H1 (cell line): ENCODE measurements at regions not wholly inside any gene's neighbourhood (a gene's known extent, or its start where the extent isn't known, plus 50 kb on each side); places are given as distances from the start of the nearest gene placed in this dataset.

Experiments used
- CREB1 ChIP-seq: IDR thresholded peaks from 2 replicates; pipeline ENCODE4 v1.6.1; 2012; ENCODE audit warnings: inconsistent platforms
- HDAC6 ChIP-seq: IDR thresholded peaks from one replicate; pipeline ENCODE4 v1.7.1; 2012; ENCODE audit warnings: low read depth, mild to moderate bottlenecking, inconsistent platforms, low read length, moderate library complexity
- RBBP5 ChIP-seq: IDR thresholded peaks from 2 replicates; pipeline ENCODE4 v1.7.1; 2012; ENCODE audit warnings: low read depth, mild to moderate bottlenecking, inconsistent platforms, low read length, moderate library complexity, borderline replicate concordance
- ZNF274 ChIP-seq: IDR thresholded peaks from 2 replicates; pipeline ENCODE4 v1.7.0; 2012; ENCODE audit warnings: low read length, borderline replicate concordance; ENCODE audit errors: extremely low read depth
- TF ChIP-seq, protein P1 (sequence below): fragments of 300-600 bp; sonication (generic); IDR thresholded peaks from 2 replicates; pipeline ENCODE4 v1.7.1; 2012; ENCODE audit warnings: low read length, moderate library complexity, mild to moderate bottlenecking, inconsistent platforms; ENCODE audit not compliant: insufficient replicate concordance

DNA sequence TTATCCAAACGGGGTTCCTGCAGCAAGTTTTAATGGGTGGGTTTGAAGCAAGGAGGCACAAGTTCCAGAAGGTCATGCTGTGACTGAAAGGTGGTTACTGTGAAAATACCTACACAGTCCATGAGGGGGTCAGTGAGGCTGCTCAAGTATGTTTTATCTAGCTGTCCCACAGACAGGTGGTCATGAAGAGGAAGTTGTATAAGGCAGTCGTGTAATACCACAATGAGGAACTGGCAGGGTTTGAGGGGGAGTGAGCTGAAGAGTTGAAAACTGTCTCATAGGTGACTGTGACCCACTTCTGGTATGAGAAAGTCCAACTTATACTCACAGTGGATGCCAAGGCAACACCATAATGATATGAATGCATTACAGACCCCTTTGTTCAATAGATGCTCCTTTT lies 856.8 kb downstream of the OTOL1 start (continued):
- TF ChIP-seq, protein P1, sequence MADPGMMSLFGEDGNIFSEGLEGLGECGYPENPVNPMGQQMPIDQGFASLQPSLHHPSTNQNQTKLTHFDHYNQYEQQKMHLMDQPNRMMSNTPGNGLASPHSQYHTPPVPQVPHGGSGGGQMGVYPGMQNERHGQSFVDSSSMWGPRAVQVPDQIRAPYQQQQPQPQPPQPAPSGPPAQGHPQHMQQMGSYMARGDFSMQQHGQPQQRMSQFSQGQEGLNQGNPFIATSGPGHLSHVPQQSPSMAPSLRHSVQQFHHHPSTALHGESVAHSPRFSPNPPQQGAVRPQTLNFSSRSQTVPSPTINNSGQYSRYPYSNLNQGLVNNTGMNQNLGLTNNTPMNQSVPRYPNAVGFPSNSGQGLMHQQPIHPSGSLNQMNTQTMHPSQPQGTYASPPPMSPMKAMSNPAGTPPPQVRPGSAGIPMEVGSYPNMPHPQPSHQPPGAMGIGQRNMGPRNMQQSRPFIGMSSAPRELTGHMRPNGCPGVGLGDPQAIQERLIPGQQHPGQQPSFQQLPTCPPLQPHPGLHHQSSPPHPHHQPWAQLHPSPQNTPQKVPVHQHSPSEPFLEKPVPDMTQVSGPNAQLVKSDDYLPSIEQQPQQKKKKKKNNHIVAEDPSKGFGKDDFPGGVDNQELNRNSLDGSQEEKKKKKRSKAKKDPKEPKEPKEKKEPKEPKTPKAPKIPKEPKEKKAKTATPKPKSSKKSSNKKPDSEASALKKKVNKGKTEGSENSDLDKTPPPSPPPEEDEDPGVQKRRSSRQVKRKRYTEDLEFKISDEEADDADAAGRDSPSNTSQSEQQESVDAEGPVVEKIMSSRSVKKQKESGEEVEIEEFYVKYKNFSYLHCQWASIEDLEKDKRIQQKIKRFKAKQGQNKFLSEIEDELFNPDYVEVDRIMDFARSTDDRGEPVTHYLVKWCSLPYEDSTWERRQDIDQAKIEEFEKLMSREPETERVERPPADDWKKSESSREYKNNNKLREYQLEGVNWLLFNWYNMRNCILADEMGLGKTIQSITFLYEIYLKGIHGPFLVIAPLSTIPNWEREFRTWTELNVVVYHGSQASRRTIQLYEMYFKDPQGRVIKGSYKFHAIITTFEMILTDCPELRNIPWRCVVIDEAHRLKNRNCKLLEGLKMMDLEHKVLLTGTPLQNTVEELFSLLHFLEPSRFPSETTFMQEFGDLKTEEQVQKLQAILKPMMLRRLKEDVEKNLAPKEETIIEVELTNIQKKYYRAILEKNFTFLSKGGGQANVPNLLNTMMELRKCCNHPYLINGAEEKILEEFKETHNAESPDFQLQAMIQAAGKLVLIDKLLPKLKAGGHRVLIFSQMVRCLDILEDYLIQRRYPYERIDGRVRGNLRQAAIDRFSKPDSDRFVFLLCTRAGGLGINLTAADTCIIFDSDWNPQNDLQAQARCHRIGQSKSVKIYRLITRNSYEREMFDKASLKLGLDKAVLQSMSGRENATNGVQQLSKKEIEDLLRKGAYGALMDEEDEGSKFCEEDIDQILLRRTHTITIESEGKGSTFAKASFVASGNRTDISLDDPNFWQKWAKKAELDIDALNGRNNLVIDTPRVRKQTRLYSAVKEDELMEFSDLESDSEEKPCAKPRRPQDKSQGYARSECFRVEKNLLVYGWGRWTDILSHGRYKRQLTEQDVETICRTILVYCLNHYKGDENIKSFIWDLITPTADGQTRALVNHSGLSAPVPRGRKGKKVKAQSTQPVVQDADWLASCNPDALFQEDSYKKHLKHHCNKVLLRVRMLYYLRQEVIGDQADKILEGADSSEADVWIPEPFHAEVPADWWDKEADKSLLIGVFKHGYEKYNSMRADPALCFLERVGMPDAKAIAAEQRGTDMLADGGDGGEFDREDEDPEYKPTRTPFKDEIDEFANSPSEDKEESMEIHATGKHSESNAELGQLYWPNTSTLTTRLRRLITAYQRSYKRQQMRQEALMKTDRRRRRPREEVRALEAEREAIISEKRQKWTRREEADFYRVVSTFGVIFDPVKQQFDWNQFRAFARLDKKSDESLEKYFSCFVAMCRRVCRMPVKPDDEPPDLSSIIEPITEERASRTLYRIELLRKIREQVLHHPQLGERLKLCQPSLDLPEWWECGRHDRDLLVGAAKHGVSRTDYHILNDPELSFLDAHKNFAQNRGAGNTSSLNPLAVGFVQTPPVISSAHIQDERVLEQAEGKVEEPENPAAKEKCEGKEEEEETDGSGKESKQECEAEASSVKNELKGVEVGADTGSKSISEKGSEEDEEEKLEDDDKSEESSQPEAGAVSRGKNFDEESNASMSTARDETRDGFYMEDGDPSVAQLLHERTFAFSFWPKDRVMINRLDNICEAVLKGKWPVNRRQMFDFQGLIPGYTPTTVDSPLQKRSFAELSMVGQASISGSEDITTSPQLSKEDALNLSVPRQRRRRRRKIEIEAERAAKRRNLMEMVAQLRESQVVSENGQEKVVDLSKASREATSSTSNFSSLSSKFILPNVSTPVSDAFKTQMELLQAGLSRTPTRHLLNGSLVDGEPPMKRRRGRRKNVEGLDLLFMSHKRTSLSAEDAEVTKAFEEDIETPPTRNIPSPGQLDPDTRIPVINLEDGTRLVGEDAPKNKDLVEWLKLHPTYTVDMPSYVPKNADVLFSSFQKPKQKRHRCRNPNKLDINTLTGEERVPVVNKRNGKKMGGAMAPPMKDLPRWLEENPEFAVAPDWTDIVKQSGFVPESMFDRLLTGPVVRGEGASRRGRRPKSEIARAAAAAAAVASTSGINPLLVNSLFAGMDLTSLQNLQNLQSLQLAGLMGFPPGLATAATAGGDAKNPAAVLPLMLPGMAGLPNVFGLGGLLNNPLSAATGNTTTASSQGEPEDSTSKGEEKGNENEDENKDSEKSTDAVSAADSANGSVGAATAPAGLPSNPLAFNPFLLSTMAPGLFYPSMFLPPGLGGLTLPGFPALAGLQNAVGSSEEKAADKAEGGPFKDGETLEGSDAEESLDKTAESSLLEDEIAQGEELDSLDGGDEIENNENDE = no peak
- TF ChIP-seq RBBP5 = no peak
- TF ChIP-seq ZNF274 = no peak
- TF ChIP-seq HDAC6 = no peak
- TF ChIP-seq CREB1 = no peak
